ENCODE measurements at regions not wholly inside any gene's neighbourhood (a gene's known extent, or its start where the extent isn't known, plus 50 kb on each side); places are given as distances from the start of the nearest gene placed in this dataset.

GRCh38 chr6:90444160-90444714 lies 142.6 kb downstream of the MAP3K7 start:
- Histone ChIP-seq H3K9me3 (ENCODE audit: insufficient read depth, low read length) (no peaks in the 10 kb centered on the region), H3K27me3 (ENCODE audit: insufficient read depth, insufficient read length) (no peaks in the 10 kb centered on the region), H3K4me3 (ENCODE audit: insufficient read length, low read depth) (no peak overlapping the region), H3K4me1 (ENCODE audit: insufficient read depth, insufficient read length) (no peaks in the 10 kb centered on the region), H3K9ac (ENCODE audit: insufficient read length, low read depth) (no peak overlapping the region), H3K36me3 (ENCODE audit: insufficient read depth, insufficient read length, low read length) (no peaks in the 10 kb centered on the region)
- no peak for TF ChIP-seq SUZ12 (IDR thresholded peaks at IDR 0.05; ENCODE audit: extremely low read depth, insufficient read depth, insufficient read length)
- no peak for TF ChIP-seq YY1 (IDR thresholded peaks at IDR 0.05; ENCODE audit: insufficient read depth, insufficient read length)
- no peak for TF ChIP-seq ZNF274 (IDR thresholded peaks at IDR 0.05; ENCODE audit: low read depth, low read length)
- no peak for DNase-seq (ENCODE audit: low read depth, low spot score)

DNA sequence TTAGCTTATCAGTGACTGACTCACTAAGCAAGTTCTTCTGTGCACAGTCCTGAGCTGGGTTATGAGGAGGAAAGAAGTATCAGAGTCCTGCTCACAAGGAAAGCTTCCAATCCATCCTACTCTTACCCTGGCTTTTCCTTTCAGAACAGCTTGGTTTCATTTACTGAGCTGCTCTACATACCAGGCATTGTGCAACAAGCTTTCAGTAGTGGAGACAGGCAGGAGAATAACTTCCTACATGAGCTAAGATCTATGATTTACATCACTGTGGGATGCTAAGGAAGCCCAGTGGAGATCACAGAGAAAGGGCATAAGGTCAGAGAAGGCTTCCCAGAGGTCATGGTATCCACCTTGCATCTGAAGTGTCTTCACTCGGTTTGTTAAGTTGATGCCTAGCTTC lies 144.5 kb downstream of the MAP3K7 start:
- Histone ChIP-seq H3K4me3 (ENCODE audit: insufficient read length, low read depth) (no peak overlapping the region), H3K27me3 (ENCODE audit: insufficient read depth, insufficient read length) (no peaks in the 10 kb centered on the region), H3K4me1 (ENCODE audit: insufficient read depth, insufficient read length) (no peaks in the 10 kb centered on the region), H3K36me3 (ENCODE audit: insufficient read depth, insufficient read length, low read length) (no peaks in the 10 kb centered on the region), H3K9me3 (ENCODE audit: insufficient read depth, low read length) (no peaks in the 10 kb centered on the region), H3K9ac (ENCODE audit: insufficient read length, low read depth) (no peak overlapping the region)
- DNase-seq (ENCODE audit: low read depth, low spot score): no peak
- TF ChIP-seq ZNF274 (IDR thresholded peaks at IDR 0.05; ENCODE audit: low read depth, low read length): no peak
- no peak for TF ChIP-seq SUZ12 (IDR thresholded peaks at IDR 0.05; ENCODE audit: extremely low read depth, insufficient read depth, insufficient read length)
- TF ChIP-seq YY1 (IDR thresholded peaks at IDR 0.05; ENCODE audit: insufficient read depth, insufficient read length): no peak

DNA sequence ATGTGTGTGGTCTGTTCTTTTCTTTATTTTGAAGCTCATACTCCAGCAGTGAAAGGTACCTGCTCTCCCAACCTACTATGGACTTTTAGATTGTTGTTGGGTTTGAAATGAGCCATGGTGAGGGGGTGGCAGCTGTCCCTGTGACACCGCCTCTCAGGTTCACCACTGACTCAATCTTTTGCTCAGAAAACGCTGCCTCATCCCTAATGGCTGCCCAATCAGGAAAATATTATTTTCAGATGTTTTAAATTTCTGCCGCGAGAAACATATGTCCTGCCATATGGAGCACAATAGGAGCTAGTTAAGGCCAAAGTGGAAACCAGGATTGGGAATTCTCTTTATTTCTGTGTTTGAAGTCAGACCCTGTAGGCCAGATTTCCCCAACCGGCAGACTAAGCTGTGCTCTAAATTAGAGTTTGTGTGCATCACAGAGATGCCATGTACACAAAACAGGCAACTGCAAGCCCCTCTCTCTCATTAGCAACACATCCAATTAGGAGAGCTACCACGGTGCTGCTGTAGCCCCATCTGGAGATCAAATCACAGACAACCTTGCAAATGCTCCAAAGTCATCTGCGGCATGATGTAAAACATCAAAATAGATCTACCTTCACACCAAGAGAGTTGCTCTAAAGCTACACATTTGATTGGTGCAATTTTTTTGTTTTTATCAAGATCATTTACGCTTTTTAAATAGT lies 144.1 kb upstream of the BACH2 start:
- DNase-seq (ENCODE audit: low read depth, low spot score): no peak
- TF ChIP-seq YY1 (IDR thresholded peaks at IDR 0.05; ENCODE audit: insufficient read depth, insufficient read length): no peak
- TF ChIP-seq ZNF274 (IDR thresholded peaks at IDR 0.05; ENCODE audit: low read depth, low read length): no peak
- no peak for TF ChIP-seq SUZ12 (IDR thresholded peaks at IDR 0.05; ENCODE audit: extremely low read depth, insufficient read depth, insufficient read length)
- Histone ChIP-seq H3K27me3 (ENCODE audit: insufficient read depth, insufficient read length) (no peaks in the 10 kb centered on the region), H3K4me3 (ENCODE audit: insufficient read length, low read depth) (no peak overlapping the region), H3K9ac (ENCODE audit: insufficient read length, low read depth) (no peak overlapping the region), H3K9me3 (ENCODE audit: insufficient read depth, low read length) (no peaks in the 10 kb centered on the region), H3K36me3 (ENCODE audit: insufficient read depth, insufficient read length, low read length) (no peaks in the 10 kb centered on the region), H3K4me1 (ENCODE audit: insufficient read depth, insufficient read length) (no peaks in the 10 kb centered on the region)

DNA sequence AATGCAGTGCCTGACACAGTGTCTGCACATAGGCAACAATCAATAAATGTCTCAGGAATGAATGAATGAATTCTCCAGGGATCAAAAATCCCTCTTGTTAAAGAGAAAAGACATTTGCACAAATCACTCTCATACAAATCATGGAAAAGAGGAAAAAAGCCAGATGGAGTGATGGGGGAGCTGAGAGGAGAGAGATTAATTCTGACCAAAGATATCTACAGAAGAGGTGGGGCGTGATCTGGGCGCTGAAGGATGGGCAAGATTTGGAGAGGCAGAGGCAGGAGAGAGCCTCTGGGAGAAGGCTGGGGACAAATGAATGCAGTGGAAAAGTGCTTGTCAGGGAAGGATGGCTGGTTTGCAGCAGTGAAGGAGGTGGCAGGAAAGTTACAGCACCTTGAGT lies 142.9 kb upstream of the BACH2 start:
- Histone ChIP-seq H3K4me1 (ENCODE audit: insufficient read depth, insufficient read length) (no peaks in the 10 kb centered on the region), H3K4me3 (ENCODE audit: insufficient read length, low read depth) (no peak overlapping the region), H3K36me3 (ENCODE audit: insufficient read depth, insufficient read length, low read length) (no peaks in the 10 kb centered on the region), H3K9me3 (ENCODE audit: insufficient read depth, low read length) (peaks cover 4% of the 10 kb centered on the region; the same call in 1 of the 2 replicates), H3K9ac (ENCODE audit: insufficient read length, low read depth) (no peak overlapping the region), H3K27me3 (ENCODE audit: insufficient read depth, insufficient read length) (no peaks in the 10 kb centered on the region)
- no peak for TF ChIP-seq ZNF274 (IDR thresholded peaks at IDR 0.05; ENCODE audit: low read depth, low read length)
- no peak for TF ChIP-seq YY1 (IDR thresholded peaks at IDR 0.05; ENCODE audit: insufficient read depth, insufficient read length)
- TF ChIP-seq SUZ12 (IDR thresholded peaks at IDR 0.05; ENCODE audit: extremely low read depth, insufficient read depth, insufficient read length): no peak
- DNase-seq (ENCODE audit: low read depth, low spot score): no peak

GRCh38 chr6:90436403-90436802 lies 139.8 kb upstream of the BACH2 start:
- DNase-seq (ENCODE audit: low read depth, low spot score): no peak
- peaks cover 24% of the 10 kb centered on the region; the same call in 1 of the 2 replicates for H3K9me3 ChIP-seq (ENCODE audit: insufficient read depth, low read length)

GRCh38 chr6:90435207-90435899 lies 138.7 kb upstream of the BACH2 start:
- H3K4me3 ChIP-seq (ENCODE audit: insufficient read length, low read depth): no peak overlapping the region
- no peak overlapping the region for H3K9ac ChIP-seq (ENCODE audit: insufficient read length, low read depth)
- H3K9me3 ChIP-seq (ENCODE audit: insufficient read depth, low read length): peaks cover 25% of the 10 kb centered on the region
- H3K27me3 ChIP-seq (ENCODE audit: insufficient read depth, insufficient read length): no peaks in the 10 kb centered on the region
- no peak for DNase-seq (ENCODE audit: low read depth, low spot score)
- no peaks in the 10 kb centered on the region for H3K4me1 ChIP-seq (ENCODE audit: insufficient read depth, insufficient read length)
- TF ChIP-seq SUZ12 (IDR thresholded peaks at IDR 0.05; ENCODE audit: extremely low read depth, insufficient read depth, insufficient read length) (no peak), YY1 (IDR thresholded peaks at IDR 0.05; ENCODE audit: insufficient read depth, insufficient read length) (no peak), ZNF274 (IDR thresholded peaks at IDR 0.05; ENCODE audit: low read depth, low read length) (no peak)
- H3K36me3 ChIP-seq (ENCODE audit: insufficient read depth, insufficient read length, low read length): no peaks in the 10 kb centered on the region

More at GRCh38 chr6:90436403-90436802, 139.8 kb upstream of the BACH2 start:
- H3K27me3 ChIP-seq (ENCODE audit: insufficient read depth, insufficient read length): no peaks in the 10 kb centered on the region
- no peak overlapping the region for H3K9ac ChIP-seq (ENCODE audit: insufficient read length, low read depth)
- no peaks in the 10 kb centered on the region for H3K36me3 ChIP-seq (ENCODE audit: insufficient read depth, insufficient read length, low read length)
- no peaks in the 10 kb centered on the region for H3K4me1 ChIP-seq (ENCODE audit: insufficient read depth, insufficient read length)
- TF ChIP-seq SUZ12 (IDR thresholded peaks at IDR 0.05; ENCODE audit: extremely low read depth, insufficient read depth, insufficient read length) (no peak), ZNF274 (IDR thresholded peaks at IDR 0.05; ENCODE audit: low read depth, low read length) (no peak), YY1 (IDR thresholded peaks at IDR 0.05; ENCODE audit: insufficient read depth, insufficient read length) (no peak)
- no peak overlapping the region for H3K4me3 ChIP-seq (ENCODE audit: insufficient read length, low read depth)

- no peak for TF ChIP-seq SUZ12 (IDR thresholded peaks at IDR 0.05; ENCODE audit: extremely low read depth, insufficient read depth, insufficient read length)
- TF ChIP-seq YY1 (IDR thresholded peaks at IDR 0.05; ENCODE audit: insufficient read depth, insufficient read length): no peak
- TF ChIP-seq ZNF274 (IDR thresholded peaks at IDR 0.05; ENCODE audit: low read depth, low read length): no peak
- H3K36me3 ChIP-seq (ENCODE audit: insufficient read depth, insufficient read length, low read length): no peaks in the 10 kb centered on the region
- no peak for DNase-seq (ENCODE audit: low read depth, low spot score)
These were observed 137.5 kb upstream of the BACH2 start for GRCh38 chr6:90434094-90434493.

More at GRCh38 chr6:90434094-90434493, 137.5 kb upstream of the BACH2 start:
- H3K9me3 ChIP-seq (ENCODE audit: insufficient read depth, low read length): peaks cover 38% of the 10 kb centered on the region
- no peaks in the 10 kb centered on the region for H3K27me3 ChIP-seq (ENCODE audit: insufficient read depth, insufficient read length)
- no peak overlapping the region for H3K9ac ChIP-seq (ENCODE audit: insufficient read length, low read depth)
- H3K4me1 ChIP-seq (ENCODE audit: insufficient read depth, insufficient read length): no peaks in the 10 kb centered on the region
- H3K4me3 ChIP-seq (ENCODE audit: insufficient read length, low read depth): no peak overlapping the region
